HEK293T (cell line): ENCODE measurements at regions not wholly inside any gene's neighbourhood (a gene's known extent, or its start where the extent isn't known, plus 50 kb on each side); places are given as distances from the start of the nearest gene placed in this dataset.

Experiments
- ARNT ChIP-seq: fragments of 450-650 bp; IDR thresholded peaks from 2 replicates; pipeline ENCODE4 v1.6.1; 2017; ENCODE audit warnings: mild to moderate bottlenecking
- BHLHE40 ChIP-seq: fragments of 450-650 bp; IDR thresholded peaks from 2 replicates; pipeline ENCODE4 v1.6.1; 2016; ENCODE audit warnings: mild to moderate bottlenecking, moderate library complexity, borderline replicate concordance
- CTBP1 ChIP-seq: fragments of 450-650 bp; IDR thresholded peaks from 2 replicates; pipeline ENCODE4 v1.6.1; 2016; ENCODE audit warnings: borderline replicate concordance
- HDGF ChIP-seq: fragments of 450-650 bp; IDR thresholded peaks from 2 replicates; pipeline ENCODE4 v1.6.1; 2017; ENCODE audit warnings: antibody characterized with exemption, borderline replicate concordance
- L3MBTL2 ChIP-seq: fragments of 450-650 bp; conservative IDR thresholded peaks from 2 replicates; pipeline ENCODE4 v1.6.1; 2016; ENCODE audit warnings: mild to moderate bottlenecking
- NFRKB ChIP-seq: fragments of 450-650 bp; IDR thresholded peaks from 2 replicates; pipeline ENCODE4 v1.6.1; 2016; ENCODE audit warnings: mild to moderate bottlenecking, moderate library complexity
- SP1 ChIP-seq: fragments of 450-650 bp; IDR thresholded peaks from 2 replicates; pipeline ENCODE4 v1.6.1; 2017
- SUZ12 ChIP-seq: fragments of 450-650 bp; IDR thresholded peaks from 2 replicates; pipeline ENCODE4 v1.6.1; 2016; ENCODE audit warnings: mild to moderate bottlenecking
- TARDBP ChIP-seq: fragments of 450-650 bp; IDR thresholded peaks from 2 replicates; pipeline ENCODE4 v1.6.1; 2016
- ZNF384 ChIP-seq: fragments of 450-650 bp; IDR thresholded peaks from 2 replicates; pipeline ENCODE4 v1.6.1; 2016

- TF ChIP-seq BHLHE40, result no peak
- no peak for TF ChIP-seq L3MBTL2
- no peak for TF ChIP-seq ZNF384
- no peak for TF ChIP-seq SP1
- no peak for TF ChIP-seq TARDBP
- TF ChIP-seq CTBP1, result no peak
- no peak for TF ChIP-seq ARNT
- no peak for TF ChIP-seq NFRKB
- TF ChIP-seq SUZ12, result no peak
- TF ChIP-seq HDGF, result no peak
Measured at GRCh38 chr6:56869346-56869745, 85.6 kb upstream of the BEND6 start.
